ENCODE measurements at regions not wholly inside any gene's neighbourhood (a gene's known extent, or its start where the extent isn't known, plus 50 kb on each side); places are given as distances from the start of the nearest gene placed in this dataset.

DNA sequence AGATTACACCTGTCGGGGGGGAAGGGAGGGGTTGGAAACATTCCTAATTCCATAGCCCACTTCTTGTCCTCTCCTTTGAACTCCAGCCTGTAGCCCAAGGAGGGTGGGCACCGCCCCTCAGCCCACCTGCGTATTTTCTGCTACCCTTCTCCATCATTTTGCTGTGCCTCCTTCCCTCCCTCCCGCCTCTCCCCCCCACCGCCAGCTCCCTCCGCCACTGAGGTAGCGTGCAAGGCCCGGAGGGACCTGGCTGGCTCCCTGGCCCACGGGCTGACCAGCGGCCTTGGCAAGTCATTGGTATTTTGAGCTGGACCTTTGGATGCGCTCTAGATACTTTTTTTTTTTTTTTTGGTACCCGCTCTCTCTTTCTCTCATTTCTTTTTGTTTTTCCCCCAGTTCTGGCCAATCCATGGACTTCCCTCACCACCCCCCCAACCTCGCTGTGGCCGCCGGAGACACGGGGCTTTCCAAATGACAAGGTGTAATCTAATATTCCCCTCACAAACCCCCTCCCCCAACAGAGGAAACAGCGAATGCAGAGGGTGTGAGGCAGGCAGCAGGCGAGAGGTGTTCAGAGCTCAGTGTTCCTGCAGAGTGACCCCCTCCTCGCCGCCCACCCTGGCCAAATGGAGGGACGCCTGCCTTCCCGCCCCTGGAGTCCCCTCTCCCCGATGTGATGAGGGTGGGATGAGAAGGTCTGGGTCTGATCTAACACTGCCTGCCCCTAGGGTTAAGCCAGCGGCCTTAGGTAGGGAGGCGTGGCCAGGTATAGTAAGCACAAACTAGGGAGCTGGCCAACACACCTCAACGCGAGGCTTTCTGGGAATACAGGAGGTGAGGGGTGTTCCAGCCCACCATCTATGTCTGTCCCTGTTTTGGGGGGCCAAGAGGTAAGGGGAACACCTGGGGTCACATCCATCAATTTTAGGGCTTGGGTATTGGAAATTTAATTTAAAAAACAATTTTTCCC lies 89.2 kb downstream of the PTPRS start:
- no peak for DNase-seq (ENCODE audit: low spot score)
- TF ChIP-seq, protein P1, sequence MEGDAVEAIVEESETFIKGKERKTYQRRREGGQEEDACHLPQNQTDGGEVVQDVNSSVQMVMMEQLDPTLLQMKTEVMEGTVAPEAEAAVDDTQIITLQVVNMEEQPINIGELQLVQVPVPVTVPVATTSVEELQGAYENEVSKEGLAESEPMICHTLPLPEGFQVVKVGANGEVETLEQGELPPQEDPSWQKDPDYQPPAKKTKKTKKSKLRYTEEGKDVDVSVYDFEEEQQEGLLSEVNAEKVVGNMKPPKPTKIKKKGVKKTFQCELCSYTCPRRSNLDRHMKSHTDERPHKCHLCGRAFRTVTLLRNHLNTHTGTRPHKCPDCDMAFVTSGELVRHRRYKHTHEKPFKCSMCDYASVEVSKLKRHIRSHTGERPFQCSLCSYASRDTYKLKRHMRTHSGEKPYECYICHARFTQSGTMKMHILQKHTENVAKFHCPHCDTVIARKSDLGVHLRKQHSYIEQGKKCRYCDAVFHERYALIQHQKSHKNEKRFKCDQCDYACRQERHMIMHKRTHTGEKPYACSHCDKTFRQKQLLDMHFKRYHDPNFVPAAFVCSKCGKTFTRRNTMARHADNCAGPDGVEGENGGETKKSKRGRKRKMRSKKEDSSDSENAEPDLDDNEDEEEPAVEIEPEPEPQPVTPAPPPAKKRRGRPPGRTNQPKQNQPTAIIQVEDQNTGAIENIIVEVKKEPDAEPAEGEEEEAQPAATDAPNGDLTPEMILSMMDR (IDR thresholded peaks at IDR 0.05; ENCODE audit: extremely low read depth, missing control alignments), result no peak

DNA sequence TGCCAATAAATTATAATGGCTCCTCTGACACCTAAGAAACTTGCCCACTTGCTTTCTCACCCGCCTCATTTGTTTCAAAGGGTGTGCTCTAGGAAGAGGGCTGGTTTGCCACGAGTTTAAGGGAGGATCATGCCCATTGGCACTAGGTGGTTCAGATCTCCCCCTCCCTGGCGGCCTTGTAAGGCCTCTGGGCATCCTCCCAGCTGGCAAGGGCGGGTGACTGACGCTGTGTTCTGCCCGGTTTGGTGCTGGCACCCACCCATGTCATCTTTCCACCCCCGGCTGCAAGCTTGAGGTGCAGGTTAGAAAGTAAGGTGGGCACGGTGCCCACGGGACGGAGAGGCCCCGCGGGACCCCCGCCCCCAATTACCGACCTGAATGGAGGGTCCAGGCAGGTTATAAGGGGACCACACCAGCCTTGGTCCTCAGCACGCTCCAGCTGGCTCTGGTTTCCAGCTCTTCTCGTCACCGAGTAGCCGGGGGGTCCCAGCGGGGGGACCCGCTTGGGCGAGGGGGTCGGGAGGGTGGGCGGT lies 90.4 kb downstream of the PTPRS start:
- no peak for DNase-seq (ENCODE audit: low spot score)
- TF ChIP-seq, protein P1 (IDR thresholded peaks at IDR 0.05; ENCODE audit: extremely low read depth, missing control alignments), result no peak

DNA sequence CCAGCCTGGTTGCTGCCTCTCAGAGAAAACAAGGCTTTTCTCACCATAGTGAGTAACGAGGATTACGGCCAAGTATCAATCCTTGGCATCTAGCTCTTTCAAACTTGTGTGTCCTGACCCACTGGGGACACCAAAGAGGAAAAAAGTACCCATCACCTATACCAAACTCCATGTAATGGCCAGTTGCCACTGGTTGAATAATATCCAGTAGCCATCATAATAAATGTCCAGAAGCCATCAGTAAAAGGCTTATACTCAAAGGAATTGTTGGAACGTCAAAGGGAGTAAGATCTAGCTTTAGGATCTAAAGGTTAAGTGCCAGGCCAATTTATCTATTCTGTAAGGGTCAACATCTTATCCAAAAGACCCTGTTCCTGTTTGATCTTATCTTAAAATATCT lies 91.1 kb downstream of the PTPRS start:
- TF ChIP-seq, protein P1 (IDR thresholded peaks at IDR 0.05; ENCODE audit: extremely low read depth, missing control alignments), result no peak
- no peak for DNase-seq (ENCODE audit: low spot score)

DNA sequence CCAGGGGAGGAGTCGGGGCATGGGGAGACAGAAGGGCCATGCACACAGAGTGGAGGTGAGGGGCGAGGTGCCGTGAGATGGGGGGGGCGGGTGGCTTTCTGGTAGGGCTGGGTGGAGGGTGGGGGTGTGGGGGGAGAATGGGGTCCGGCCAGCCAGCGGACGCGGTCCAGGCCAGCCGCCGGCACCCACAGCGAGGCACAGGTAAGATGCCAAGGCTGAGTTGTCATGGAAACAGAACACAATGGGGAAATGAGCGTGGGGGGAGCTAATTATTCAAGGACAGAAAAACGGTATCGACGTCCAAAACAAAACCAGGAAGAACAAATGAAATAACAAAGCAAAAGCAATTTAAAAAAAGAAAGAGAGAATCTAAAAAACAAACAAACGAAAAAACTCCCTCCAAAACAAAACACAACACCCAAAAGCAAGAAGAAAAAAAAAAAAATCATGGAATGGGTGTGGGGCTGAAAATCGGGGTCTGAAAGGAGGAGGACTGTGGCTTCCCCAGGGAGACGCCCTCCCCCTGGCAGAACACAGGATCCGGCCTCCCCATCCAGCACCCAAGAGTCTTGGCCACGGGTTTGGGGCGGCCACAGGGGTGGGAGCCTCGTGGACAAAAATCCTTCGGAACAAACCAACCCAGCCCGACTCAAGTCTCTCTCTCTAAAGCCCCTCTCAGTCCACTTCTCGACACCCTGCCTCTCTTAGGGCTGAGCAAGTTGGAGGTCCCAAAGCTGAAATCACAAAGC lies 92.5 kb downstream of the PTPRS start:
- TF ChIP-seq, protein P1 (IDR thresholded peaks at IDR 0.05; ENCODE audit: extremely low read depth, missing control alignments), result no peak
- no peak for DNase-seq (ENCODE audit: low spot score)

DNA sequence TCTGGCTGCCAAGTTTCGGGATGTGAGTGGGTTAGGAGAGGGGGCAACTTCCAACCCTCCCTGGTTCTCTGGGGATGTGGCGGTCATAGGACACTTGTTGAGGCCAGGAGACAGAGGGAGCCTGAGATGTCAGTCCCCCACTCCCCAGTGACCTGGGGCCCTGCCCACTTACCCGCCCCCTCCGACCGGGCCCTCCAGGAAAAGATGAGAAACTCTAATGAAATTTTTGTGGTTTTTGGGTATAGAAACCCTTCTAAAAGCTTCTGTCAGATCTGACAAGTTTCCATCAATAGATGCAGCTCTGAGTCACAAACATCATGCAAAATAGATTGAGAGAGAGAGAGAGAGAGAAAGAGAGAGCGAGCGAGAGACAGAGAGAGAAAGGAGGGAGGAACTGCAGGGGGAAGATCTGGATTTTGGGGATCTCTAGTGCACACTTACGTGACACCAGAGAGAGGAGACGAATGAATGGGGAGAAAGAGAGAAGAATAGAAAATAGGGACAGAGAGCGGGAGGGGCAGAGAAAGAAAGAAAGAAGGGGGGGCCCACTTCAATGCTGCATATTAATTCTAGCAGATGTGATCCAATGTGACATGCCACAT lies 94.0 kb downstream of the PTPRS start:
- DNase-seq (ENCODE audit: low spot score), result no peak
- TF ChIP-seq, protein P1 (IDR thresholded peaks at IDR 0.05; ENCODE audit: extremely low read depth, missing control alignments), result no peak

DNA sequence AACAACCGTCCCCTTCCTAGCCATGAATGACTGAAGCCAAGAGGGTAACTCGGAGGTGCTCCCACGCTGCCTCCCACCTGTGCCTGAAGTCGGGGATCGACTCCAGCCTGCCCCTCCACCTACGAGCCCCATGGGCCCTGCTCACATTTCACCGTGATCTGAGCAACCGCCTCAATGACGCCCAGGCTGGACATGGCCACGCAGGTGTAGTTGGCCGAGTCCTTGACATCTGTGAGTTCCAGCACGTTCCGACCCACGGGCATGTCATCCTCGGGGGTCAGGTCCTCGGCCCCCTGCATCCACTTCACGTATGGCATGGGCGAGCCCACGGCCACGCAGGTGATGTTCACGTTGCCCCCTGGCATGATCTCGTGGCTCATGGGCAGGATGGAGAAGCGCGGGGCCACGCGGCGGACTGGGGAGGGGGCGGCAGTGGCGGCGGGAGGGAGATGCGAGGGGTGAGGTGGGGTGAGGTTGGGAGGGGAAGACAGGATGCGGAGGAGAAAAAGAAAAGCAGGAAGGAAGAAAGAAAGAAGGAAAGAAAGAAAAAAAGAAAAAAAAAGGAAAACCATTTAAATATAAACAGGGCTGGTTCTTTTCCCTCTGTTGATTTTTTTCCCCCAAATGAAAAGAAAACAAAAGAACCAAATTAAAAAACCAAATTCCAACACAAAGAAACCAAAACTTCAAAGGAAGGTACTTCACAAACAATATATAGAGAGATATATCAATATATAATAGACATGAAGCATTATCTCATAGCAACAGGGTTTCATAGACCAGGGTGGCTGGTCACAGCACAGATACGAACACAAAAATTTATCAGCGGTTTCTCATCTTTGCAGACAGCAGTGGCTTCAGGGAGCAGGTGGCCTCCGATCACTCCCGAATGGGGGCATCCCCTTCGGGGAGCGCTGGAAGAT lies 94.7 kb downstream of the PTPRS start:
- TF ChIP-seq, protein P1 (IDR thresholded peaks at IDR 0.05; ENCODE audit: extremely low read depth, missing control alignments), result no peak
- DNase-seq (ENCODE audit: low spot score), result no peak

Measured in GM20000 (cell line).